ENCODE measurements at regions not wholly inside any gene's neighbourhood (a gene's known extent, or its start where the extent isn't known, plus 50 kb on each side); places are given as distances from the start of the nearest gene placed in this dataset.
A peak's percentile ranks its signal among the peaks of the same experiment; 100 is the strongest.

- H2BK120ac ChIP-seq (replicated peaks; ENCODE audit: low read depth, low read length) = no peak overlapping the region
- H4K20me1 ChIP-seq (replicated peaks in 1 of 2; ENCODE audit: control insufficient read depth in 1 of 2, insufficient read depth in 2 of 2, low read length in 2 of 2) = no peaks in the 10 kb centered on the region
- no peak overlapping the region for H2BK15ac ChIP-seq (ENCODE audit: low read length)
- ChIA-PET CTCF (ENCODE audit: partially characterized antibody) (interaction anchor here (0.6 to 2.5 kb wide), 6 partner anchors 10 to 882 kb away, joined by 3 to 18 read pairs (median 3); no protein-coding TSS in a partner anchor), POLR2A (ENCODE audit: partially characterized antibody) (interaction anchor here (0.6 kb wide), 1 partner anchor 8 kb away, joined by 4 read pairs; no protein-coding TSS in a partner anchor)
- H2AK5ac ChIP-seq (ENCODE audit: low read depth, low read length) = no peak overlapping the region
- no peak overlapping the region for H3K4me2 ChIP-seq (ENCODE audit: insufficient read depth in 1 of 2, low read depth in 2 of 2, low read length in 2 of 2)
- H4K91ac ChIP-seq (replicated peaks; ENCODE audit: insufficient read length, low read length) = no peak overlapping the region
- H3K9me3 ChIP-seq (ENCODE audit: insufficient read depth in 2 of 2, low read depth in 1 of 2, low read length in 1 of 2) = no peaks in the 10 kb centered on the region
- H3K4me3 ChIP-seq (ENCODE audit: extremely low read depth in 1 of 4, insufficient read depth in 2 of 4, low read depth in 3 of 4, low read length in 4 of 4) = no peak overlapping the region
- 0 out of 2 replicates have a peak overlapping the region, but pooled peaks have one; percentile 53 for H2BK20ac ChIP-seq (ENCODE audit: low read length)
- no peak overlapping the region for H3K14ac ChIP-seq (ENCODE audit: insufficient read length)
- FAIRE-seq = no peak
- H2AFZ ChIP-seq (ENCODE audit: low read length) = no peak overlapping the region
- H4K5ac ChIP-seq (ENCODE audit: insufficient read length, low read depth, low read length) = no peak overlapping the region
- H2BK12ac ChIP-seq (ENCODE audit: low read depth, low read length) = no peak overlapping the region
- no peak overlapping the region for H2BK5ac ChIP-seq (ENCODE audit: low read depth, low read length)
- H3K9ac ChIP-seq (replicated peaks in 1 of 4; ENCODE audit: extremely low read depth in 1 of 4, low read depth in 3 of 4, low read length in 3 of 4) = no peak overlapping the region
- H3K18ac ChIP-seq (ENCODE audit: extremely low read depth, low read length) = no peak overlapping the region
- no peaks in the 10 kb centered on the region for H3K36me3 ChIP-seq (ENCODE audit: control insufficient read depth in 2 of 4, insufficient read depth in 4 of 4, low read length in 3 of 4)
- H3K23me2 ChIP-seq (ENCODE audit: low read depth, low read length) = no peaks in the 10 kb centered on the region
- H3K27me3 ChIP-seq (replicated peaks in 1 of 4; ENCODE audit: control insufficient read depth in 3 of 4, extremely low read depth in 1 of 4, insufficient read depth in 3 of 4, low read length in 3 of 4) = no peaks in the 10 kb centered on the region
- WGBS, 2 experiments (ENCODE audit: extremely low coverage in 1 of 2, insufficient coverage in 1 of 2, insufficient read length in 1 of 2, insufficient replicate concordance in 2 of 2, low coverage in 1 of 2, low lambda C conversion rate in 2 of 2, missing lambda C conversion rate in 1 of 2) = 76% methylated on average over 2 of the region's 2 CpGs; no CpG with 5 or more reads in 1 of the 2 experiments
- no peaks in the 10 kb centered on the region for H3K4me1 ChIP-seq (replicated peaks in 1 of 4; ENCODE audit: control insufficient read depth in 3 of 4, insufficient read depth in 4 of 4, low read length in 3 of 4)
- DNase-seq (ENCODE audit: low read depth in 1 of 2, low spot score in 2 of 2) = no peak
- H3K27ac ChIP-seq (ENCODE audit: low read depth, low read length) = no peak overlapping the region
- H3K56ac ChIP-seq (replicated peaks; ENCODE audit: insufficient read length, low read depth, low read length) = no peak overlapping the region
- no peak overlapping the region for H3K23ac ChIP-seq (ENCODE audit: insufficient read length)
- no peaks in the 10 kb centered on the region for H3K79me1 ChIP-seq (ENCODE audit: low read depth, low read length)
- H4K8ac ChIP-seq (ENCODE audit: extremely low read depth, insufficient read depth, low read length) = no peak overlapping the region
- H3K79me2 ChIP-seq (ENCODE audit: control insufficient read depth in 1 of 2, insufficient read depth in 2 of 2, low read length in 2 of 2) = no peaks in the 10 kb centered on the region
- H3K4ac ChIP-seq (replicated peaks; ENCODE audit: insufficient read length, low read depth, low read length) = no peak overlapping the region
- TF ChIP-seq JUN (IDR thresholded peaks at IDR 0.05; ENCODE audit: low read depth, low read length) (no peak), BACH1 (IDR thresholded peaks at IDR 0.05; ENCODE audit: low read length) (no peak), ATF2 (IDR thresholded peaks at IDR 0.05; ENCODE audit: low read length) (no peak), POLR2AphosphoS5 (IDR thresholded peaks at IDR 0.05; ENCODE audit: low read depth, low read length) (no peak)
These were observed 177.2 kb downstream of the TMEM38B start for GRCh38 chr9:105871540-105871939.

Measured in H1 (cell line).